Tibial artery (tissue), 4 donors: ENCODE measurements at regions not wholly inside any gene's neighbourhood (a gene's known extent, or its start where the extent isn't known, plus 50 kb on each side); places are given as distances from the start of the nearest gene placed in this dataset.

Source experiments
- DNase-seq, 2 donors: peaks; one replicate each; pipeline ENCODE4 v3.0.0-alpha.2; 2019
- H3K27ac ChIP-seq, 2 donors: fragments of 200-600 bp; sonication (generic) in 1 of 2; 1 replicate in 1 of 2; 2 replicates in 1 of 2; pipeline ENCODE4 v1.5.1; 2018 to 2019; ENCODE audit warnings: mild to moderate bottlenecking in 1 of 2
- H3K27me3 ChIP-seq, 2 donors: fragments of 200-600 bp; sonication (generic) in 1 of 2; one replicate each; pipeline versions ENCODE4 v1.5.1 to v1.6.0; 2016 to 2019
- H3K36me3 ChIP-seq, 3 donors: fragments of 200-600 bp; sonication (generic) in 2 of 3; one replicate each; pipeline ENCODE4 v1.5.1; 2016 to 2019; ENCODE audit warnings: mild to moderate bottlenecking in 2 of 3
- H3K4me1 ChIP-seq, 4 donors: fragments of 200-600 bp; sonication (generic) in 2 of 4; 1 replicate in 3 of 4; 2 replicates in 1 of 4; pipeline ENCODE4 v1.5.1; 2016 to 2019
- H3K4me3 ChIP-seq, 2 donors: fragments of 200-600 bp; sonication (generic) in 1 of 2; 1 replicate in 1 of 2; 2 replicates in 1 of 2; pipeline ENCODE4 v1.5.1; 2018 to 2019; ENCODE audit warnings: mild to moderate bottlenecking in 2 of 2
- H3K9me3 ChIP-seq, 3 donors: fragments of 200-600 bp; sonication (generic) in 1 of 3; one replicate each; pipeline ENCODE4 v1.5.1; 2016 to 2019
- intact Hi-C: fragments of 100-400 bp; cut with DNase I; formaldehyde crosslinking; loops from one replicate; pipeline ENCODE4 v1.15.0; 2023; ENCODE audit warnings: low total_unique reads
- TF ChIP-seq, protein P1 (sequence below), 2 experiments: fragments of 200-600 bp in 1 of 2; fragments of 450-650 bp in 1 of 2; IDR thresholded peaks; one replicate each; pipeline ENCODE4 v1.5.1; 2017 to 2019; ENCODE audit warnings: antibody characterized with exemption in 2 of 2, mild to moderate bottlenecking in 1 of 2, moderate library complexity in 1 of 2

GRCh38 chrX:120746153-120746552 is 116.3 kb upstream of the C1GALT1C1 start:
- Histone ChIP-seq H3K36me3 (no peaks in the 10 kb centered on the region), H3K9me3 (no peaks in the 10 kb centered on the region), H3K27ac (no peak overlapping the region), H3K4me3 (no peak overlapping the region), H3K27me3 (no peaks in the 10 kb centered on the region), H3K4me1 (no peaks in the 10 kb centered on the region)
- intact Hi-C loops, result no loop called here
- TF ChIP-seq, protein P1, sequence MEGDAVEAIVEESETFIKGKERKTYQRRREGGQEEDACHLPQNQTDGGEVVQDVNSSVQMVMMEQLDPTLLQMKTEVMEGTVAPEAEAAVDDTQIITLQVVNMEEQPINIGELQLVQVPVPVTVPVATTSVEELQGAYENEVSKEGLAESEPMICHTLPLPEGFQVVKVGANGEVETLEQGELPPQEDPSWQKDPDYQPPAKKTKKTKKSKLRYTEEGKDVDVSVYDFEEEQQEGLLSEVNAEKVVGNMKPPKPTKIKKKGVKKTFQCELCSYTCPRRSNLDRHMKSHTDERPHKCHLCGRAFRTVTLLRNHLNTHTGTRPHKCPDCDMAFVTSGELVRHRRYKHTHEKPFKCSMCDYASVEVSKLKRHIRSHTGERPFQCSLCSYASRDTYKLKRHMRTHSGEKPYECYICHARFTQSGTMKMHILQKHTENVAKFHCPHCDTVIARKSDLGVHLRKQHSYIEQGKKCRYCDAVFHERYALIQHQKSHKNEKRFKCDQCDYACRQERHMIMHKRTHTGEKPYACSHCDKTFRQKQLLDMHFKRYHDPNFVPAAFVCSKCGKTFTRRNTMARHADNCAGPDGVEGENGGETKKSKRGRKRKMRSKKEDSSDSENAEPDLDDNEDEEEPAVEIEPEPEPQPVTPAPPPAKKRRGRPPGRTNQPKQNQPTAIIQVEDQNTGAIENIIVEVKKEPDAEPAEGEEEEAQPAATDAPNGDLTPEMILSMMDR (IDR thresholded peaks at IDR 0.05), result no peak
- no peak for DNase-seq

DNA sequence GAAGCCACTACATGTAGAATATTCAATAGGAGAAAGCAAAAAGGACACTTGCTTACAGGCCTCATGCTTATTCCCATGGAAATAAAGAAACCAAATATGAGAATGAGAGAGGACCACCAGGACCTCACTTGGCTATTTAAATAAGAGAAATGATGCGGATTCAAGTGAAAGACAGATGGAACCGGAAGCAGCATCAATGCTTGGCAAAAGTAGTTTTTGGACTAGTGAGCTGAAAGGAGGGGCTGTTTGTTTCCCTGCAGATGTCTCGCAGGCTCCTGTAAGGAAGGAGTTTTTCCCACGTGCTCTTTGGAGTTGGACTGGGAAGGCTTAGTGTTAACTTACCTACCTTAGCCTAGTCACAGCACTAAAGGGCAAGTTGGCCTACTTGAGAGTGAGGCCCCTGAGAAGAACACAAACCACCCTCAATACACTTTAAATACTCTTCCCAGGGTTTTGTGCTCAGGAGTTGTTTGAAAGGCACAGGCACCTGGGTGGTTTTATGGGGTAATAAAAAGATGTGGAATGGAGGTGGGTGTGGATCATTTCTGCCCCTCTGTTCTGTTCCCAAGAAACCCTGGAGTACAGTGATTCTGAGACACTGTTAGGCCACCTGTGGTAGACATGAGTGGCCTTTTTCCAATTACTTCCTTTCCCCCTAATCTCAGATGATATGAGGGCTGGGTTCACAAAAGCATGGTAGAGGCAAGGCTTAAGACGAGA is 113.3 kb upstream of the C1GALT1C1 start:
- H3K4me3 ChIP-seq, result no peak overlapping the region
- no peaks in the 10 kb centered on the region for H3K27me3 ChIP-seq
- no peaks in the 10 kb centered on the region for H3K36me3 ChIP-seq
- no peak for DNase-seq
- H3K27ac ChIP-seq, result no peak overlapping the region
- TF ChIP-seq, protein P1 (IDR thresholded peaks at IDR 0.05), result no peak
- no peaks in the 10 kb centered on the region for H3K9me3 ChIP-seq
- intact Hi-C loops, result no loop called here
- no peaks in the 10 kb centered on the region for H3K4me1 ChIP-seq

DNA sequence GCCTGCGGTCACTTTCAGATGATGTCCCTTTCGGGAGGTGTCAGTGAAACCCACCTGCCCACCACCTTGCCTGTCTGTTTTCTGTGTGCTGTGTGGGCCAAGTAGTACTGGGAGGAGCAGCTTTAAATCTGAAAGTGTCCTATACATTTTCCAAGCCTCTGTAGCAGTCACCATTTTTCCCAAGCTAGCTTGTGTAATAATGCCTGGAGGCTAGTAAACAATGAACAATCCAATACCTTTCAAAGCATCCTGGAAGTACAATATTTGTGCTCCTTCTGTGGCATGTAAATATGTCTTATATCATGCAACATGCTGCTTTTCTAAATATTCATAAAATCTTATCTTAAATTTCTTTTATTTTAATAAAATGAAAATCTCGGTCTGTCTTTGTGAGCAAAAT is 111.6 kb upstream of the C1GALT1C1 start:
- H3K27ac ChIP-seq, result no peak overlapping the region
- TF ChIP-seq, protein P1 (IDR thresholded peaks at IDR 0.05), result no peak
- H3K4me1 ChIP-seq, result no peaks in the 10 kb centered on the region
- H3K27me3 ChIP-seq, result no peaks in the 10 kb centered on the region
- no peak for DNase-seq
- H3K9me3 ChIP-seq, result no peaks in the 10 kb centered on the region
- intact Hi-C loops, result no loop called here
- no peak overlapping the region for H3K4me3 ChIP-seq
- H3K36me3 ChIP-seq, result no peaks in the 10 kb centered on the region

GRCh38 chrX:120740072-120740471 is 110.2 kb upstream of the C1GALT1C1 start:
- Histone ChIP-seq H3K4me3 (no peak overlapping the region), H3K4me1 (no peaks in the 10 kb centered on the region), H3K36me3 (no peaks in the 10 kb centered on the region), H3K27me3 (no peaks in the 10 kb centered on the region), H3K9me3 (no peaks in the 10 kb centered on the region), H3K27ac (no peak overlapping the region)
- no peak for DNase-seq
- TF ChIP-seq, protein P1 (IDR thresholded peaks at IDR 0.05), result no peak
- intact Hi-C loops, result no loop called here

GRCh38 chrX:120739300-120739699 is 109.4 kb upstream of the C1GALT1C1 start:
- no peaks in the 10 kb centered on the region for H3K27me3 ChIP-seq
- no peaks in the 10 kb centered on the region for H3K9me3 ChIP-seq
- no peak overlapping the region for H3K27ac ChIP-seq
- no peaks in the 10 kb centered on the region for H3K4me1 ChIP-seq
- no peak overlapping the region for H3K4me3 ChIP-seq
- TF ChIP-seq, protein P1 (IDR thresholded peaks at IDR 0.05), result no peak
- no peak for DNase-seq
- H3K36me3 ChIP-seq, result no peaks in the 10 kb centered on the region
- intact Hi-C loops, result no loop called here

- no peaks in the 10 kb centered on the region for H3K9me3 ChIP-seq
- H3K36me3 ChIP-seq, result no peaks in the 10 kb centered on the region
- H3K27ac ChIP-seq, result no peak overlapping the region
- no peak overlapping the region for H3K4me3 ChIP-seq
- H3K27me3 ChIP-seq, result no peaks in the 10 kb centered on the region
- no peak for DNase-seq
- H3K4me1 ChIP-seq, result no peaks in the 10 kb centered on the region
- TF ChIP-seq, protein P1 (IDR thresholded peaks at IDR 0.05), result no peak
- intact Hi-C loops, result no loop called here
Measured at GRCh38 chrX:120736989-120737388, 107.1 kb upstream of the C1GALT1C1 start.
